ENCODE measurements at regions not wholly inside any gene's neighbourhood (a gene's known extent, or its start where the extent isn't known, plus 50 kb on each side); places are given as distances from the start of the nearest gene placed in this dataset.

DNA sequence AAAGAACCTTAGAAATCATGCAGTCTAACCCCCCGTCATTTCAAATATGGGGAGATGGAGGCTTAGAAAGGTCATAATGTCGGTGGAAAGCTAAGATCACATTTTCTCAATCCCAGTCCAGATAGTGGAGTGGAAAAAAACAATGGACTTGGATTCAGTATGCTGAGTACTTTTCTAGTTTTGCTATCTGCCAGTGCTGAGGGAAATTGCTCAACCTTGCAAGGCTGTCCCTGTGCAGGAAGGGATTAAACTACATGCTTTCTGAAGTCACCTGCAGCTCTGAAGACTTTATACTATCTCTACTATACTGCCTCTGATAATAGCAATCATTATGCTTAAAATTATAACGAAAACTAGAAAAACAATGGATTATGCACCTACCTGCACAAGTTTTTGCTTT is 272.8 kb downstream of the LRIG3 start:
- no peaks in the 10 kb centered on the region for H3K4me1 ChIP-seq
- H3K4me3 ChIP-seq: no peak overlapping the region
- no peaks in the 10 kb centered on the region for H3K9me3 ChIP-seq
- H3K27me3 ChIP-seq: no peaks in the 10 kb centered on the region
- TF ChIP-seq, protein P1, sequence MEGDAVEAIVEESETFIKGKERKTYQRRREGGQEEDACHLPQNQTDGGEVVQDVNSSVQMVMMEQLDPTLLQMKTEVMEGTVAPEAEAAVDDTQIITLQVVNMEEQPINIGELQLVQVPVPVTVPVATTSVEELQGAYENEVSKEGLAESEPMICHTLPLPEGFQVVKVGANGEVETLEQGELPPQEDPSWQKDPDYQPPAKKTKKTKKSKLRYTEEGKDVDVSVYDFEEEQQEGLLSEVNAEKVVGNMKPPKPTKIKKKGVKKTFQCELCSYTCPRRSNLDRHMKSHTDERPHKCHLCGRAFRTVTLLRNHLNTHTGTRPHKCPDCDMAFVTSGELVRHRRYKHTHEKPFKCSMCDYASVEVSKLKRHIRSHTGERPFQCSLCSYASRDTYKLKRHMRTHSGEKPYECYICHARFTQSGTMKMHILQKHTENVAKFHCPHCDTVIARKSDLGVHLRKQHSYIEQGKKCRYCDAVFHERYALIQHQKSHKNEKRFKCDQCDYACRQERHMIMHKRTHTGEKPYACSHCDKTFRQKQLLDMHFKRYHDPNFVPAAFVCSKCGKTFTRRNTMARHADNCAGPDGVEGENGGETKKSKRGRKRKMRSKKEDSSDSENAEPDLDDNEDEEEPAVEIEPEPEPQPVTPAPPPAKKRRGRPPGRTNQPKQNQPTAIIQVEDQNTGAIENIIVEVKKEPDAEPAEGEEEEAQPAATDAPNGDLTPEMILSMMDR (IDR thresholded peaks at IDR 0.05): no peak
- H3K27ac ChIP-seq: no peak overlapping the region
- no peak for DNase-seq (ENCODE audit: low spot score)
- no peaks in the 10 kb centered on the region for H3K36me3 ChIP-seq

GRCh38 chr12:58648176-58648575 is 272.1 kb downstream of the LRIG3 start:
- no peak overlapping the region for H3K4me3 ChIP-seq
- TF ChIP-seq, protein P1 (IDR thresholded peaks at IDR 0.05): no peak

DNA sequence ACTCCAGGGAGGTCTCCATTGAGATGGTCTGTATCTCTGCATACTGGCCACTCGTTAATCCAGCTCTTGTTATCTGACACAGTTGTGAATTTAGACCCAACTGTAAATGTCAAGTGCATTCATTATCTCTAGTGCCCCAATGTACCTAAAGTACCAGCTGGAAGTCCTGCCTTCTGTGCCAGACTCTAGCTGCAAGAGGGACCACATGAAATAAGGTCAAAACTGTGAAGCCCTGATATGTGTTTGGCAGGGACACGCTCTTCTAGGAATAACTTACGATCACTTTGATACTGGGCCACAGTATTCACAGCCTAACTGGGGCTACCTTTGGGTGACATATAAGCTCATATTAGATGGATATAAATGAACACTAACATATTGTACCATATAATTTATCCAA is 268.5 kb downstream of the LRIG3 start:
- Histone ChIP-seq H3K36me3 (no peaks in the 10 kb centered on the region), H3K4me1 (no peaks in the 10 kb centered on the region), H3K27me3 (no peaks in the 10 kb centered on the region), H3K27ac (no peak overlapping the region), H3K4me3 (no peak overlapping the region), H3K9me3 (peaks cover 0 to 8% of the 10 kb centered on the region in 2 donors)
- TF ChIP-seq, protein P1 (IDR thresholded peaks at IDR 0.05): no peak
- no peak for DNase-seq (ENCODE audit: low spot score)

More at GRCh38 chr12:58648176-58648575, 272.1 kb downstream of the LRIG3 start:
- H3K27me3 ChIP-seq: no peaks in the 10 kb centered on the region
- H3K27ac ChIP-seq: no peak overlapping the region
- no peaks in the 10 kb centered on the region for H3K9me3 ChIP-seq
- no peaks in the 10 kb centered on the region for H3K36me3 ChIP-seq
- no peak for DNase-seq (ENCODE audit: low spot score)
- no peaks in the 10 kb centered on the region for H3K4me1 ChIP-seq

DNA sequence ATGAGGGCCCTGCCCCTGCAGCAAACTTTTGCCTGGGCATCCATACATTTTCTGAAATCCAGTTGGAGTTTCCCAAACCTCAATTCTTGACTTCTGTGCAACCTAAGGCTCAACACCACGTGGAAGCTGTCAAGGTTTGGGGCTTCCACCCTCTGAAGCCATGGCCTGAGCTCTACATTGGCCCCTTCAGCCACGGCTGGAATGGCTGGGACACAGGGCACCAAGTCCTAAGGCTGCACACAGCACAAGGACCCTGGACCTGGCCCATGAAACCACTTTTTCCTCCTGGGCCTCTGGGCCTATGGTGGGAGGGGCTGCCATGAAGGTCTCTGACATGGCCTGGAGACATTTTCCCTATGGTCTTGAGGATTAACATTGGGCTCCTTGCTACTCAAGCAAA is 266.3 kb downstream of the LRIG3 start:
- H3K9me3 ChIP-seq: peaks cover 0 to 8% of the 10 kb centered on the region in 2 donors
- H3K27me3 ChIP-seq: no peaks in the 10 kb centered on the region
- H3K36me3 ChIP-seq: no peaks in the 10 kb centered on the region
- no peak overlapping the region for H3K27ac ChIP-seq
- TF ChIP-seq, protein P1 (IDR thresholded peaks at IDR 0.05): no peak
- no peak for DNase-seq (ENCODE audit: low spot score)
- H3K4me3 ChIP-seq: no peak overlapping the region
- H3K4me1 ChIP-seq: no peaks in the 10 kb centered on the region

DNA sequence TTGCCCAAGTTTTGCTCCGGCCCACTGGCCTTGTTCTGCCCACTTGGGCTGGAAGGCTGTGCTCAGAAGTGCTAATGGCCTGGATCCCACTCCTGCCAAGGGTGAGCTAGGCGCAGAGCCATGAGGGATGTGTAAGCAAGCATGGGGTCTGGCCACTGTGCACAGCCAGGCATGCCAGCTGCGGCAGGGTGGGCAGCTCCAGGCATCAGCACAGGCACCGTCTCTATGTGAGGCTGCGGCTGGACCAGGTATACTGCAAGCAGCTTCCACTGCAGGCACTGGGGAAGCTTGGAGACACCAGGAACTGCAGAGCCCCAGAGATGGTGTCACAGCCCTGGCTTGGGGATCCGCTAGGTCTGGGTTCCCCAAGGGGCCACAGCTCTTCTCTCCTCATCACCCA is 264.9 kb downstream of the LRIG3 start:
- Histone ChIP-seq H3K27ac (no peak overlapping the region), H3K27me3 (no peaks in the 10 kb centered on the region), H3K4me1 (no peaks in the 10 kb centered on the region), H3K9me3 (peaks cover 0 to 8% of the 10 kb centered on the region in 2 donors), H3K4me3 (no peak overlapping the region), H3K36me3 (no peaks in the 10 kb centered on the region)
- no peak for DNase-seq (ENCODE audit: low spot score)
- TF ChIP-seq, protein P1 (IDR thresholded peaks at IDR 0.05): no peak

DNA sequence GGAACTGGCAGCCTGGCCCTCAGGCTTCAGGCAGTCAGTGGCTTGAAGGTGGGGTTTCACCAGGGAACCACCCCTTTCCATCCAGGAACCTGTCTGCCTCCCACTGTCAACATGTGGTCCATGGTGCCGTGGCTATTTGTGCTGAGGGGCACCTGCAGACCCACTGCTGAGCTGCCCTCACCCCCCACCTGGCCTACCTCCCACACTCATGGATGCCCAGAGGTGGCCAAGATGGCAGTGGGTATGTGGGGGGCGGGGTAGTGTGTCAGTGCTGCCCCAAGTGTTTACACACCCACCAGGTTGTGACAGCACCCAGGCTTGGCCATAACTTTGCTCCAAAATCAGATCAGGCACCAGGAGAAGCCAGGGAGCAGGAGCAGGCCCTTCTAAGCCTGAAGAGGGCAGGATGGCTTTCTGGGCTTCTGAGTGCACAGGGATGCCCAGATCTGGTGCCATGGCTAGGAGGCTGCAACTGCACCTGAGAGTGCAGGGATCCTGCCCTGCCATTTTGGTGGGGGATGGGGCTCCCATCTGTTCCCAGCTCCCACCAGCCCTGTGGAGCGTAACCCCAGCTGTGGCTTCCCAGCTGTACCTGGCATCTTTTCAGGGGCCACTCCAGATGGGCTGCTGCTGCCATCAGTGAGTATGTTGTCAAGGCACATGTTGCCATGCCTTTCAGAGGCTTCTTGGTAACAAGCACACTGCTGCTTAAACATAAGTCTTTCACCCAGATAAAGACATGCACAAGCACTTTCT is 263.9 kb downstream of the LRIG3 start:
- no peak for DNase-seq (ENCODE audit: low spot score)
- TF ChIP-seq, protein P1 (IDR thresholded peaks at IDR 0.05): no peak
- H3K27me3 ChIP-seq: no peaks in the 10 kb centered on the region
- H3K36me3 ChIP-seq: no peaks in the 10 kb centered on the region
- H3K27ac ChIP-seq: no peak overlapping the region
- no peak overlapping the region for H3K4me3 ChIP-seq
- peaks cover 0 to 8% of the 10 kb centered on the region in 2 donors for H3K9me3 ChIP-seq
- no peaks in the 10 kb centered on the region for H3K4me1 ChIP-seq
